NCI-H226 (cell line): ENCODE measurements at regions not wholly inside any gene's neighbourhood (a gene's known extent, or its start where the extent isn't known, plus 50 kb on each side); places are given as distances from the start of the nearest gene placed in this dataset.
"Not testable (repeated sequence)": the region's sequence is repeated elsewhere in the genome, so short reads cannot be mapped to it uniquely, and the experiment has no call there.

Experiments
- DNase-seq: peaks from one replicate; pipeline ENCODE4 v3.0.0-alpha.2; 2015

GRCh38 chr3:40908612-40909011 is 290.7 kb upstream of the CTNNB1 start:
- no peak for DNase-seq

- DNase-seq = no peak
Observed at GRCh38 chr3:40911264-40911663, 288.0 kb upstream of the CTNNB1 start.

- DNase-seq = no peak
Observed at GRCh38 chr3:40911928-40912327, 287.4 kb upstream of the CTNNB1 start.

GRCh38 chr3:40912461-40912860 is 286.8 kb upstream of the CTNNB1 start:
- no peak for DNase-seq

- no peak for DNase-seq
Observed at GRCh38 chr3:40913192-40913591, 286.1 kb upstream of the CTNNB1 start.

GRCh38 chr3:40913641-40914040 is 285.7 kb upstream of the CTNNB1 start:
- DNase-seq = no peak

GRCh38 chr3:40914475-40914874 is 284.8 kb upstream of the CTNNB1 start:
- no peak for DNase-seq

GRCh38 chr3:40915346-40915865 is 283.9 kb upstream of the CTNNB1 start:
- DNase-seq = no peak

GRCh38 chr3:40920041-40920440 is 279.3 kb upstream of the CTNNB1 start:
- peak; percentile 12 for DNase-seq

GRCh38 chr3:40921251-40921650 is 278.1 kb upstream of the CTNNB1 start:
- DNase-seq = no peak

GRCh38 chr3:40923143-40923542 is 276.2 kb upstream of the CTNNB1 start:
- DNase-seq = no peak

GRCh38 chr3:40923651-40924050 is 275.7 kb upstream of the CTNNB1 start:
- no peak for DNase-seq

- no peak for DNase-seq
Observed at GRCh38 chr3:40924559-40925141, 274.7 kb upstream of the CTNNB1 start.

- DNase-seq = no peak
Observed at GRCh38 chr3:40925231-40925630, 274.1 kb upstream of the CTNNB1 start.

GRCh38 chr3:40930131-40930538 is 269.2 kb upstream of the CTNNB1 start:
- no peak for DNase-seq

- no peak for DNase-seq
Observed at GRCh38 chr3:40930756-40931155, 268.5 kb upstream of the CTNNB1 start.

- DNase-seq = no peak
Observed at GRCh38 chr3:40938591-40938990, 260.7 kb upstream of the CTNNB1 start.

- no peak for DNase-seq
Observed at GRCh38 chr3:40939030-40939740, 260.1 kb upstream of the CTNNB1 start.

- DNase-seq = no peak
Observed at GRCh38 chr3:40939741-40940130, 259.6 kb upstream of the CTNNB1 start.

- DNase-seq = no peak
Observed at GRCh38 chr3:40940651-40941050, 258.7 kb upstream of the CTNNB1 start.

GRCh38 chr3:40947022-40947421 is 252.3 kb upstream of the CTNNB1 start:
- DNase-seq = not testable (repeated sequence)

GRCh38 chr3:40949347-40949746 is 250.0 kb upstream of the CTNNB1 start:
- not testable (repeated sequence) for DNase-seq

- DNase-seq = peak; percentile 13
Observed at GRCh38 chr3:40951636-40952035, 247.7 kb upstream of the CTNNB1 start.

GRCh38 chr3:40961104-40961857 is 238.0 kb upstream of the CTNNB1 start:
- peak; percentile 6 for DNase-seq
